Loucy (cell line): ENCODE measurements at regions not wholly inside any gene's neighbourhood (a gene's known extent, or its start where the extent isn't known, plus 50 kb on each side); places are given as distances from the start of the nearest gene placed in this dataset.

Experiments
- H2AFZ ChIP-seq: fragments of 200-600 bp; sonication (generic); 2 replicates; pipeline ENCODE4 v1.6.0; 2016; ENCODE audit warnings: antibody characterized with exemption, mild to moderate bottlenecking, low read length, moderate library complexity
- H3F3A ChIP-seq: fragments of 200-600 bp; 2 replicates; pipeline ENCODE4 v1.6.0; 2016; ENCODE audit warnings: antibody characterized with exemption, low read depth, mild to moderate bottlenecking
- H3K27me3 ChIP-seq: fragments of 200-600 bp; sonication (generic); 2 replicates; pipeline ENCODE4 v1.6.1; 2014; ENCODE audit warnings: low read length, mild to moderate bottlenecking; ENCODE audit not compliant: insufficient read depth, poor library complexity, severe bottlenecking
- H3K36me3 ChIP-seq: fragments of 200-600 bp; sonication (generic); 2 replicates; pipeline ENCODE4 v1.6.1; 2016; ENCODE audit warnings: low read length; ENCODE audit not compliant: insufficient read depth
- H3K4me1 ChIP-seq: fragments of 200-600 bp; sonication (generic); 2 replicates; pipeline ENCODE4 v1.5.1; 2014; ENCODE audit warnings: low read length, mild to moderate bottlenecking; ENCODE audit not compliant: insufficient read depth, poor library complexity, severe bottlenecking
- H3K4me2 ChIP-seq: fragments of 200-600 bp; sonication (generic); 2 replicates; pipeline ENCODE4 v1.6.0; 2014; ENCODE audit warnings: antibody characterized with exemption, low read length, low read depth, mild to moderate bottlenecking; ENCODE audit not compliant: poor library complexity, severe bottlenecking
- H3K4me3 ChIP-seq: fragments of 200-600 bp; sonication (generic); 2 replicates; pipeline ENCODE4 v1.5.1; 2014; ENCODE audit warnings: low read length, mild to moderate bottlenecking, mixed read lengths; ENCODE audit not compliant: poor library complexity, severe bottlenecking
- H3K79me2 ChIP-seq: fragments of 200-600 bp; sonication (generic); 2 replicates; pipeline ENCODE4 v1.6.1; 2014; ENCODE audit warnings: low read length; ENCODE audit not compliant: insufficient read depth
- H3K9ac ChIP-seq: fragments of 200-600 bp; sonication (generic); 2 replicates; pipeline ENCODE4 v1.6.0; 2014; ENCODE audit warnings: mild to moderate bottlenecking, low read depth, low read length, moderate library complexity; ENCODE audit not compliant: poor library complexity, severe bottlenecking
- H3K9me2 ChIP-seq: fragments of 200-600 bp; sonication (generic); replicated peaks from 2 replicates; pipeline ENCODE4 v1.6.1; 2016; ENCODE audit warnings: low read depth, low read length, mixed read lengths
- H3K9me3 ChIP-seq: fragments of 200-600 bp; sonication (generic); 2 replicates; pipeline ENCODE4 v1.6.1; 2014; ENCODE audit warnings: mild to moderate bottlenecking, antibody characterized with exemption, low read length, low read depth; ENCODE audit not compliant: insufficient read depth
- H4K20me1 ChIP-seq: fragments of 200-600 bp; sonication (generic); 2 replicates; pipeline ENCODE4 v1.6.0; 2014; ENCODE audit warnings: antibody characterized with exemption, low read length, mild to moderate bottlenecking; ENCODE audit not compliant: insufficient read depth, poor library complexity, severe bottlenecking
- CTCF ChIP-seq: fragments of 200-600 bp; sonication (generic); conservative IDR thresholded peaks from 2 replicates; pipeline ENCODE4 v1.5.1; 2014; ENCODE audit warnings: mild to moderate bottlenecking, antibody characterized with exemption, low read length
- EZH2phosphoT487 ChIP-seq: fragments of 200-600 bp; IDR thresholded peaks from 2 replicates; pipeline ENCODE4 v1.6.1; 2018; ENCODE audit warnings: antibody characterized with exemption, mild to moderate bottlenecking, moderate library complexity, borderline replicate concordance

DNA sequence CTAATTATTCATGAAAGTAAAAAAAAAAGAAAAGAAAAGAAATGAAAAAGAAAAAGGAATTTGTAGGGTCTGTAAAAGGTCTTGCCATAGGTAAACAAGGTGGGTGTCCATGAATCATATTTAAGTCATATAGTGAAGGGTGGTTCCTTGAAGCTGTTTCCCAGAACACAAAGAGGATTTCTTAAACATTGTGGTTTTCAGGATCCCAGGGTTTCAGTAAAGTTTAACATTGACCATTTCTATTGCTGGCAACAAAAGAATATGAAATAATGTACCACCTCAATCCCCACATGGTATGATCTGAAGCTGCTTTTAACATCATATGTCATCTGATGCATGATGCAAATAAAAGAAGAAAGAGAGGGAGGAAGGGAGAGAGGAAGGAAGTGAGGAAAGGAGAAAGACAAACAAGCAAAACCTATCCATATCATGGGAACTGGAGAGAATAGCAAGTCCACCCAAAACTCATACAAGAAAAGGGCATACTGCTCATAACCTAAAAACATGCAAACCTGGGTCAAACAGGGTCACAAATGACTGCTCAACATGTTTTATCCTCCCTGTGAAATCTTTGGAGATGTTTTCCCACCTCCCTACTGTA lies 663.5 kb downstream of the SORCS1 start:
- TF ChIP-seq CTCF = no peak
- no peak for TF ChIP-seq EZH2phosphoT487
- no peaks in the 10 kb centered on the region for H3K36me3 ChIP-seq
- no peaks in the 10 kb centered on the region; the same call in 1 of the 2 replicates for H3K9me3 ChIP-seq
- no peaks in the 10 kb centered on the region for H3F3A ChIP-seq
- no peaks in the 10 kb centered on the region for H3K79me2 ChIP-seq
- no peak overlapping the region for H2AFZ ChIP-seq
- no peak overlapping the region for H3K4me2 ChIP-seq
- no peaks in the 10 kb centered on the region for H4K20me1 ChIP-seq
- no peak overlapping the region for H3K9ac ChIP-seq
- H3K4me3 ChIP-seq = no peak overlapping the region
- 0 out of 2 replicates have a peak, but pooled peaks cover 5% of the 10 kb centered on the region for H3K9me2 ChIP-seq
- H3K4me1 ChIP-seq = no peaks in the 10 kb centered on the region
- H3K27me3 ChIP-seq = no peaks in the 10 kb centered on the region

- no peaks in the 10 kb centered on the region; the same call in 1 of the 2 replicates for H3K9me3 ChIP-seq
- no peak for TF ChIP-seq CTCF
- no peak for TF ChIP-seq EZH2phosphoT487
- 0 out of 2 replicates have a peak, but pooled peaks cover 5% of the 10 kb centered on the region for H3K9me2 ChIP-seq
- no peaks in the 10 kb centered on the region for H3K4me1 ChIP-seq
- H3K79me2 ChIP-seq = no peaks in the 10 kb centered on the region
- H3K9ac ChIP-seq = no peak overlapping the region
- no peak overlapping the region for H3K4me3 ChIP-seq
- H3K36me3 ChIP-seq = no peaks in the 10 kb centered on the region
- no peak overlapping the region for H2AFZ ChIP-seq
- H3F3A ChIP-seq = no peaks in the 10 kb centered on the region
- H3K27me3 ChIP-seq = no peaks in the 10 kb centered on the region
- H4K20me1 ChIP-seq = no peaks in the 10 kb centered on the region
- no peak overlapping the region for H3K4me2 ChIP-seq
Measured at GRCh38 chr10:106500041-106500924, 664.2 kb downstream of the SORCS1 start.

GRCh38 chr10:106499448-106499847 lies 665.1 kb downstream of the SORCS1 start:
- no peaks in the 10 kb centered on the region for H3K36me3 ChIP-seq
- no peak overlapping the region for H3K9ac ChIP-seq
- H2AFZ ChIP-seq = no peak overlapping the region
- H4K20me1 ChIP-seq = no peaks in the 10 kb centered on the region
- H3K27me3 ChIP-seq = no peaks in the 10 kb centered on the region
- H3K4me3 ChIP-seq = no peak overlapping the region
- H3K4me1 ChIP-seq = no peaks in the 10 kb centered on the region
- H3K4me2 ChIP-seq = no peak overlapping the region
- no peaks in the 10 kb centered on the region for H3K79me2 ChIP-seq
- TF ChIP-seq EZH2phosphoT487 = no peak
- no peak for TF ChIP-seq CTCF
- no peaks in the 10 kb centered on the region; the same call in 1 of the 2 replicates for H3K9me3 ChIP-seq
- H3K9me2 ChIP-seq = 0 out of 2 replicates have a peak, but pooled peaks cover 5% of the 10 kb centered on the region
- H3F3A ChIP-seq = no peaks in the 10 kb centered on the region
